NAMALWA (cell line): ENCODE measurements at regions not wholly inside any gene's neighbourhood (a gene's known extent, or its start where the extent isn't known, plus 50 kb on each side); places are given as distances from the start of the nearest gene placed in this dataset.
A peak's percentile ranks its signal among the peaks of the same experiment; 100 is the strongest.
"Not testable (repeated sequence)": the region's sequence is repeated elsewhere in the genome, so short reads cannot be mapped to it uniquely, and the experiment has no call there.

ENCODE experiments used
- DNase-seq: peaks from one replicate; pipeline ENCODE4 v3.0.0-alpha.2; 2015; ENCODE audit warnings: low spot score

GRCh38 chr16:29274055-29275035 is 132.2 kb downstream of the NPIPB11 start:
- peak; percentile 27 for DNase-seq

- not testable (repeated sequence) for DNase-seq
Observed at GRCh38 chr16:29273298-29274054, 133.0 kb downstream of the NPIPB11 start.

- DNase-seq = not testable (repeated sequence)
Observed at GRCh38 chr16:29271721-29272675, 134.5 kb downstream of the NPIPB11 start.

- DNase-seq = not testable (repeated sequence)
Observed at GRCh38 chr16:29270923-29271322, 135.6 kb downstream of the NPIPB11 start.

GRCh38 chr16:29270033-29270432 is 136.5 kb downstream of the NPIPB11 start:
- not testable (repeated sequence) for DNase-seq

GRCh38 chr16:29269192-29269811 is 137.2 kb downstream of the NPIPB11 start:
- DNase-seq = not testable (repeated sequence)

- not testable (repeated sequence) for DNase-seq
Observed at GRCh38 chr16:29268785-29269191, 137.7 kb downstream of the NPIPB11 start.

- not testable (repeated sequence) for DNase-seq
Observed at GRCh38 chr16:29268348-29268747, 138.2 kb downstream of the NPIPB11 start.

GRCh38 chr16:29267891-29268290 is 138.6 kb downstream of the NPIPB11 start:
- DNase-seq = not testable (repeated sequence)

- DNase-seq = not testable (repeated sequence)
Observed at GRCh38 chr16:29267055-29267619, 139.4 kb downstream of the NPIPB11 start.

- DNase-seq = not testable (repeated sequence)
Observed at GRCh38 chr16:29266612-29267011, 139.9 kb downstream of the NPIPB11 start.

- not testable (repeated sequence) for DNase-seq
Observed at GRCh38 chr16:29265255-29265853, 141.2 kb downstream of the NPIPB11 start.

GRCh38 chr16:29264080-29264837 is 142.3 kb downstream of the NPIPB11 start:
- DNase-seq = not testable (repeated sequence)

- DNase-seq = not testable (repeated sequence)
Observed at GRCh38 chr16:29262725-29263124, 143.8 kb downstream of the NPIPB11 start.

GRCh38 chr16:29261427-29262248 is 144.9 kb downstream of the NPIPB11 start:
- not testable (repeated sequence) for DNase-seq

GRCh38 chr16:29260683-29261426 is 145.7 kb downstream of the NPIPB11 start:
- not testable (repeated sequence) for DNase-seq

- not testable (repeated sequence) for DNase-seq
Observed at GRCh38 chr16:29259635-29260457, 146.7 kb downstream of the NPIPB11 start.
